ENCODE measurements at regions not wholly inside any gene's neighbourhood (a gene's known extent, or its start where the extent isn't known, plus 50 kb on each side); places are given as distances from the start of the nearest gene placed in this dataset.

- Histone ChIP-seq H3K4me1 (ENCODE audit: insufficient read depth, low read length) (no peaks in the 10 kb centered on the region), H3K9me3 (ENCODE audit: low read depth, low read length) (no peaks in the 10 kb centered on the region), H3K27ac (ENCODE audit: low read depth, low read length) (no peak overlapping the region), H2AFZ (ENCODE audit: low read length) (no peak overlapping the region), H3K79me2 (ENCODE audit: insufficient read depth, low read length) (no peaks in the 10 kb centered on the region), H3K4me2 (ENCODE audit: insufficient read depth, low read length) (no peak overlapping the region), H4K20me1 (ENCODE audit: insufficient read depth, low read length) (no peaks in the 10 kb centered on the region), H3K4me3 (ENCODE audit: insufficient read depth, low read length) (no peak overlapping the region), H3K36me3 (ENCODE audit: insufficient read depth, low read length) (no peaks in the 10 kb centered on the region), H3K27me3 (ENCODE audit: insufficient read depth, low read length) (no peaks in the 10 kb centered on the region)
- no peak for DNase-seq (ENCODE audit: insufficient read length, low spot score, missing footprints)
- TF ChIP-seq CTCF (IDR thresholded peaks at IDR 0.05; ENCODE audit: extremely low read depth, low read depth, low read length), result no peak
These were observed 2124.4 kb upstream of the PCDH20 start for GRCh38 chr13:63540061-63540460.

- no peaks in the 10 kb centered on the region for H4K20me1 ChIP-seq (ENCODE audit: insufficient read depth, low read length)
These were observed 2101.7 kb upstream of the PCDH20 start for GRCh38 chr13:63517371-63517770.

GRCh38 chr13:63516124-63516523 is 2100.5 kb upstream of the PCDH20 start:
- no peak for DNase-seq (ENCODE audit: insufficient read length, low spot score, missing footprints)
- H3K36me3 ChIP-seq (ENCODE audit: insufficient read depth, low read length), result no peaks in the 10 kb centered on the region
- no peak overlapping the region for H2AFZ ChIP-seq (ENCODE audit: low read length)
- H3K9me3 ChIP-seq (ENCODE audit: low read depth, low read length), result no peaks in the 10 kb centered on the region
- H3K4me2 ChIP-seq (ENCODE audit: insufficient read depth, low read length), result no peak overlapping the region
- H3K4me3 ChIP-seq (ENCODE audit: insufficient read depth, low read length), result no peak overlapping the region
- no peak overlapping the region for H3K27ac ChIP-seq (ENCODE audit: low read depth, low read length)
- H3K27me3 ChIP-seq (ENCODE audit: insufficient read depth, low read length), result no peaks in the 10 kb centered on the region
- H3K4me1 ChIP-seq (ENCODE audit: insufficient read depth, low read length), result peaks cover 4% of the 10 kb centered on the region
- TF ChIP-seq CTCF (IDR thresholded peaks at IDR 0.05; ENCODE audit: extremely low read depth, low read depth, low read length), result no peak
- H3K79me2 ChIP-seq (ENCODE audit: insufficient read depth, low read length), result no peaks in the 10 kb centered on the region
- no peaks in the 10 kb centered on the region for H4K20me1 ChIP-seq (ENCODE audit: insufficient read depth, low read length)

More at GRCh38 chr13:63517371-63517770, 2101.7 kb upstream of the PCDH20 start:
- no peaks in the 10 kb centered on the region for H3K79me2 ChIP-seq (ENCODE audit: insufficient read depth, low read length)
- DNase-seq (ENCODE audit: insufficient read length, low spot score, missing footprints), result no peak
- H3K9me3 ChIP-seq (ENCODE audit: low read depth, low read length), result no peaks in the 10 kb centered on the region
- peaks cover 4% of the 10 kb centered on the region for H3K4me1 ChIP-seq (ENCODE audit: insufficient read depth, low read length)
- peak overlapping the region; percentile 80 for H2AFZ ChIP-seq (ENCODE audit: low read length)
- H3K36me3 ChIP-seq (ENCODE audit: insufficient read depth, low read length), result no peaks in the 10 kb centered on the region
- no peaks in the 10 kb centered on the region for H3K27me3 ChIP-seq (ENCODE audit: insufficient read depth, low read length)
- TF ChIP-seq CTCF (IDR thresholded peaks at IDR 0.05; ENCODE audit: extremely low read depth, low read depth, low read length), result no peak
- H3K27ac ChIP-seq (ENCODE audit: low read depth, low read length), result no peak overlapping the region
- H3K4me3 ChIP-seq (ENCODE audit: insufficient read depth, low read length), result peak overlapping the region; percentile 32
- peak overlapping the region; percentile 48 for H3K4me2 ChIP-seq (ENCODE audit: insufficient read depth, low read length)

GRCh38 chr13:63514886-63515285 is 2099.2 kb upstream of the PCDH20 start:
- H3K4me3 ChIP-seq (ENCODE audit: insufficient read depth, low read length), result no peak overlapping the region
- no peak overlapping the region for H2AFZ ChIP-seq (ENCODE audit: low read length)
- DNase-seq (ENCODE audit: insufficient read length, low spot score, missing footprints), result no peak
- H3K9me3 ChIP-seq (ENCODE audit: low read depth, low read length), result no peaks in the 10 kb centered on the region
- H3K27me3 ChIP-seq (ENCODE audit: insufficient read depth, low read length), result no peaks in the 10 kb centered on the region
- TF ChIP-seq CTCF (IDR thresholded peaks at IDR 0.05; ENCODE audit: extremely low read depth, low read depth, low read length), result no peak
- H4K20me1 ChIP-seq (ENCODE audit: insufficient read depth, low read length), result no peaks in the 10 kb centered on the region
- H3K79me2 ChIP-seq (ENCODE audit: insufficient read depth, low read length), result no peaks in the 10 kb centered on the region
- H3K27ac ChIP-seq (ENCODE audit: low read depth, low read length), result no peak overlapping the region
- no peak overlapping the region for H3K4me2 ChIP-seq (ENCODE audit: insufficient read depth, low read length)
- peaks cover 4% of the 10 kb centered on the region for H3K4me1 ChIP-seq (ENCODE audit: insufficient read depth, low read length)
- no peaks in the 10 kb centered on the region for H3K36me3 ChIP-seq (ENCODE audit: insufficient read depth, low read length)

Data from osteoblast (primary cell).